ENCODE measurements at regions not wholly inside any gene's neighbourhood (a gene's known extent, or its start where the extent isn't known, plus 50 kb on each side); places are given as distances from the start of the nearest gene placed in this dataset.

- no peak for DNase-seq (ENCODE audit: extremely low read depth, low read depth, low spot score)
Measured at GRCh38 chr7:88442413-88442812, 135.7 kb upstream of the STEAP4 start.

- DNase-seq (ENCODE audit: extremely low read depth, low read depth, low spot score), result no peak
Measured at GRCh38 chr7:88437132-88437531, 130.4 kb upstream of the STEAP4 start.

DNA sequence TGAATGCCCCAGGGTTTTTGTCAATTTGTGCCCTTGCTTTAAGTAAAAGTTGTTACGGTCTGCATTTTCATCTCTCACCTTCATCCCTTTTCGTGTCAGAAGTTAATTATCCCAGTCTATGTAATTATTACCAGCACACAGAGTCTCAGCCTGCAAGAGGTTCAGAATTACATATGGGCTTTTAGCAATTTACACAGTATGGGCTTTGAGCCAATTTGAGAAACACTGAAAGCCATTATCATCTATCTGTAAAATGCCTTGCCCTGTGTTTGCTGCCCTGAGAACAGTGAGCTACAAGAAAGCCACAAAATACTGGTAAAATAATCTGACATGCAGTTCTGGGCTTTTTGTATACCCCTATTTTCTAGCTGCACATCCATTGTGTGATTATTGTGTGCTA, 125.6 kb upstream of the STEAP4 start:
- DNase-seq (ENCODE audit: extremely low read depth, low read depth, low spot score), result no peak

- DNase-seq (ENCODE audit: extremely low read depth, low read depth, low spot score), result no peak
Measured at GRCh38 chr7:88431882-88432281, 125.2 kb upstream of the STEAP4 start.

GRCh38 chr7:88429382-88429781, 122.7 kb upstream of the STEAP4 start:
- no peak for DNase-seq (ENCODE audit: extremely low read depth, low read depth, low spot score)

DNA sequence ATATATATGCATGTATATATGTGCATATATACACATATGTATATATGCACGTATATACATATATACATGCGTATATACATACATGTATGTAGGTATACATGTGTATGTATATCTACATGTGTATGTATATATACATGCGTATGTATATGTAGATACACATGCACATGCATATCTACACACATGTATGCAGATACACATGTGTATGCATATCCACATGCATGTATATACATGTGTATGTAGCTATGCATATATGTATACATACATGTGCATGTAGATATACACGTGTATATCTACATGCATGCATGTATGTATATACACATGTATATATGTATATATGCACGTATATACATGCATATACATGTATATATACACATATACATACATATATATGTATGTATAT, 95.8 kb upstream of the STEAP4 start:
- DNase-seq (ENCODE audit: extremely low read depth, low read depth, low spot score), result no peak

GRCh38 chr7:88401009-88401623, 94.4 kb upstream of the STEAP4 start:
- DNase-seq (ENCODE audit: extremely low read depth, low read depth, low spot score), result no peak

GRCh38 chr7:88399696-88400240, 93.1 kb upstream of the STEAP4 start:
- no peak for DNase-seq (ENCODE audit: extremely low read depth, low read depth, low spot score)

- no peak for DNase-seq (ENCODE audit: extremely low read depth, low read depth, low spot score)
Measured at GRCh38 chr7:88399036-88399435, 92.3 kb upstream of the STEAP4 start.

DNA sequence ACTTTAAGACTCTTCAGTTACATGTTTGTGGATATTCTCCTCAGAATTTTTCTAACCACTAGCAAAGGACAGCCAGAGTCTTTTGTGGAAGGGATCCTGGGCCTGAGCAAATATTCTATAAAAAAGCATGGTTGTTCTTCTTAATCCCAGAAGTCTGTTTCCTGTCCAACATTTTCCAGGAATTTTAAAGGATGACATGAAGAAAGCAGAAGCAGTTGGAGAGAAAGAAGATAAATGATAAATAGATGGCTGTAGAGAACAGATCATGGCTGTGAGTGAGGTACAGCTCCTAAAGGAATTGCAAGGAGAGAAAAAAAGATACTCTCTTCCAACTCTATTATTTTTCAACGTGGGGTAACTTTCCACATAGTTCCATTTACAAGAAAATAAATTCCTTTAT, 91.8 kb upstream of the STEAP4 start:
- no peak for DNase-seq (ENCODE audit: extremely low read depth, low read depth, low spot score)

DNA sequence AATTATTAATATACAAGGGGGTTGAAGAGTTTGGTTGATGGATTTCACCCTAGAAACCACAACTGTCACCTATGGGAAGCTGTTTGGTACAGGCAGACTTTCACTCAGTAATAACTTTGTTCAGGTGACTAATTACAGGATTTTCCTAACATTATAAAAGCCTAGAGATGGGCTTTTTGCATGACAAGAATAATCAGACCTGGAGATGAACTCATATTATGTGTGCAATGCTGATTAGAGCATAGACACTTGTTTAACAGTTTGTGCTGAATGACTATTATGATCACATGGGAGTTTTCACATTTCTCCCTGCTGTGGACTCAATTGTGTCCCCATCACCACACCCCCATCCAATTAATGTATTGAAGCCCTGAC, 90.2 kb upstream of the STEAP4 start:
- DNase-seq (ENCODE audit: extremely low read depth, low read depth, low spot score), result no peak

- no peak for DNase-seq (ENCODE audit: extremely low read depth, low read depth, low spot score)
Measured at GRCh38 chr7:88396295-88396947, 89.7 kb upstream of the STEAP4 start.

DNA sequence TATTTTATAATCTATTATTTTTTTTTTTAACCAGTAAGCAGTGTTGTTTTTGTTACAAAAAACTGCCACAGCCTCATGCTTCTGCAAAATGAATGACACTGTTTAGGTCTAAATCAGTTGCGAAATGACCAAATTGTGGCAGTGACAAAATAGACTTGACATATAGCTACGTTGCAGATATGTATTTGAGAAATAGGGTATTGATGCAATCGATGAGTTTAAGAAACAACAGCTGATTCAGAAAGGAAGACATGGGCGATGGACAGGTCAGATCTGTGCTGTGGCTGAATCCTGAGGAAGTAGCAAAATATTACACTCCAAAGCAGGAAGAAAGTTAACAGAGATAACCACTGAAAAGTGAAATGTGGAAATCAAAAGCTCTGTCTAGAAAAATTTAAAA, 89.0 kb upstream of the STEAP4 start:
- DNase-seq (ENCODE audit: extremely low read depth, low read depth, low spot score), result no peak

DNA sequence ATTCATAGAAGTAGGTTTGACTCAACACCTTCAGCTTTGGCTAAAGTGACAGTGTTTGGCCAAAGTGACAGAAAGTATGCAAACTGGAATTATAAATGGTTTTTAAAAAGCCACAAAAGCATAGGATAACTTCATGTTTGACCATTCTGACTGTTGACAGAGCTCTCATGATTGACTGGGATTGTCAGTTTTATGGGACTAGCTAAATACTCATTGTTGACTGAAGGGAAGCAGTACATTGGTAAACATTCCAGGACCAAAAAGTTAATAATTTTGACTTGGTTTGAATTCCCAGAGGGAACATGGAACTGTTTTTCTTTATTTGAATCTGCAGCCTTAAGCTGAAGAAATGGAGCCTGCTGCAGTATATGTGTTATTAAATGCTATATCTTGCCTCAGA, 84.6 kb upstream of the STEAP4 start:
- no peak for DNase-seq (ENCODE audit: extremely low read depth, low read depth, low spot score)

- DNase-seq (ENCODE audit: extremely low read depth, low read depth, low spot score), result no peak
Measured at GRCh38 chr7:88387368-88387767, 80.7 kb upstream of the STEAP4 start.

DNA sequence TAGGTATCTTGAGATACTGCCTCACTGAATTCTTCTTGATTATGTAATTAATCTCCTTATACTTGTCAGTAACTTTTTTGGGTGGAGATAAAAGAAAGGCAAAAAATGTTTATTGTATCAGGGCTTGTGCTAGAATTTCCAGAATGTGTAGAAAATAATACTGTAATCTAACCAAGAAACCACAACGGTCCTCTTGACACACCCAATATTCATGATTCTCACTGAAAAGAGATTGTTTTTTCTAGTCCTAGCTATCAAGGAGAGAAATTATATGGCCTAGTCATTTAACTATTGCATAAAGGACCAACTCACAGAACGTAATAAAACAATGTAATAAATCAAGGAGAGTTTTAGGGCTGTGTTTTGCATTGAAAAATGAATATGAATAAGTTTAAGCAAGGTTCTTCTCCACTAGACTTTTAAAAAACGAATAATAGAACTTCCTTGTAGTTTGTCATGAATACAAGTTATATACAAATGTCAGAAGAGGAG, 80.0 kb upstream of the STEAP4 start:
- DNase-seq (ENCODE audit: extremely low read depth, low read depth, low spot score), result no peak

- DNase-seq (ENCODE audit: extremely low read depth, low read depth, low spot score), result no peak
Measured at GRCh38 chr7:88377434-88377833, 70.7 kb upstream of the STEAP4 start.

GRCh38 chr7:88368686-88369085, 62.0 kb upstream of the STEAP4 start:
- DNase-seq (ENCODE audit: extremely low read depth, low read depth, low spot score), result no peak

DNA sequence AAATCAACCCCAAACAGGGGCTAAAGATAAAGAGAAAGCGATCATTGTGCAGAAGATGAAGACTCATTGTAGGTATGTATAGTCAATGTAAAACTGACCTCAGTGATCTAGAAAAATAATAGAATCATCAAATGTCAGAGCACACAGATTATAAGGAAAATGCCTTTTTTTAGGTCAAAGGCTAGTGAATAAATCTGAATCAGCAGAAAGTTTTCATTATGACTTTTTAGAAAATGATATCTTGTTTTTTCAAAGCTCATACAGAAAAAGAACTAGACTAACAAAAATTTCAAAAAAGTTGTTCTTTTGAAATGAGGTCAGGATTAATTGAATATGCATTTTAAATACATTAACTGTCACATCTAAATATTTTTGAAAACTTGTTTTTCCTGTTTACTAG, 60.2 kb upstream of the STEAP4 start:
- DNase-seq (ENCODE audit: extremely low read depth, low read depth, low spot score), result no peak

GRCh38 chr7:88363869-88364268, 57.2 kb upstream of the STEAP4 start:
- DNase-seq (ENCODE audit: extremely low read depth, low read depth, low spot score), result no peak

GRCh38 chr7:88363249-88363648, 56.6 kb upstream of the STEAP4 start:
- DNase-seq (ENCODE audit: extremely low read depth, low read depth, low spot score), result no peak

GRCh38 chr7:88361357-88361756, 54.7 kb upstream of the STEAP4 start:
- no peak for DNase-seq (ENCODE audit: extremely low read depth, low read depth, low spot score)

- no peak for DNase-seq (ENCODE audit: extremely low read depth, low read depth, low spot score)
Measured at GRCh38 chr7:88358881-88359280, 52.2 kb upstream of the STEAP4 start.

Measured in glomerular endothelial cell (primary cell).